Left cardiac atrium (tissue), 4 donors: ENCODE measurements at regions not wholly inside any gene's neighbourhood (a gene's known extent, or its start where the extent isn't known, plus 50 kb on each side); places are given as distances from the start of the nearest gene placed in this dataset.
A peak's percentile ranks its signal among the peaks of the same experiment; 100 is the strongest.
"Not testable (repeated sequence)": the region's sequence is repeated elsewhere in the genome, so short reads cannot be mapped to it uniquely, and the experiment has no call there.

Experiments
- ATAC-seq, 2 donors: fragments of 200-7000 bp; cut with Tn5 transposase; one replicate each; pipeline ENCODE4 v1.9.1; 2020; ENCODE audit warnings: mild to moderate bottlenecking in 2 of 2, moderate library complexity in 2 of 2
- DNase-seq: peaks from one replicate; pipeline ENCODE4 v3.0.0-alpha.2; 2020
- intact Hi-C, 2 donors: fragments of 100-400 bp; cut with DNase I; formaldehyde crosslinking; loops; one replicate each; pipeline versions ENCODE4 v1.14.1 to v1.15.1; 2022 to 2023
- donor health status: DM: no; HTN: yes; CAD: no.
- donor health status: DM: no; HTN: yes; CAD: no; lungs with severe emphysema.
- donor health status: DM: yes; HTN: yes; CAD: no.
- donor health status: Dilated cardiomyopathy.

DNA sequence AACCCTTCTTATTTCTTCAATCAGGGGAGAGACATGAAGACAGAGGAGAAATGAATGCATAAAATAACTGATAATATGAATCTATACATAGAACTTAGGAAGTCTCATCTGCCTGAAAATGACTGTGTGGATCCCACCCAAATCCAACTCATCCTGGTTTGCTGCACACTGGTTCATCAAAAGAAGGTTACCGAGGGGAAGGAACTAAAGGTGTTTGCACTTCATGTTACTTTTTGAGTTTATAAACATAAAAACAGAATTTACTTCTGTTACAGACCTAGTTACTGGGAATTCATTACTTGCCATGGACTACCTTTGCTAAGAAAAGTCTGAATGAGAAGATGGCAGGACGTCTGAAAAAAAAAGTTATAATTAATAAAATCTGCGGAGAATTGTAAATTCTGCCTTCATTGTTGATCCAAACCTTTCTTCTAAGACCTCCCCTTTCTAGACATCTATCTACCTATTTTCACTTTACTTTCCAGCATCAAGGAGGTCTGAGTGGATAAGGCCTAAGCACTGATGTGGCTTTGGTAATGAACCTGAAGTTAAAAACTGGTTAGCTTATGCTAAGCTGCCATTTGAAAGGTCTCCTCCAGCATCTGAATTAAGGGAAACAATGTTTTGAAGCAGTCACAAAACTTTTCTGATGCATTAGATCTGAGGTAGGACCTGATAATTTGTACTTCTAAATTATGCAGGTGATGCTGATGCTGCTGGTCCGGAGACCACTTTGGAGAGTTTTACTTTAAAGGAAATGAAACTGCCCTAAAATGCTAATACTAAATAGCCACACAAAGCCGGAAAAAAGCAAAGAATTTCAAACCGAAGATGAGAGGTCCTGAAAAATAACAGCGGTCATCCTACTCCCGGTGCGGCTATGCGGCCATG is 84.0 kb downstream of the HFE start:
- intact Hi-C loops: no loop called here
- no peak for ATAC-seq
- no peak for DNase-seq

DNA sequence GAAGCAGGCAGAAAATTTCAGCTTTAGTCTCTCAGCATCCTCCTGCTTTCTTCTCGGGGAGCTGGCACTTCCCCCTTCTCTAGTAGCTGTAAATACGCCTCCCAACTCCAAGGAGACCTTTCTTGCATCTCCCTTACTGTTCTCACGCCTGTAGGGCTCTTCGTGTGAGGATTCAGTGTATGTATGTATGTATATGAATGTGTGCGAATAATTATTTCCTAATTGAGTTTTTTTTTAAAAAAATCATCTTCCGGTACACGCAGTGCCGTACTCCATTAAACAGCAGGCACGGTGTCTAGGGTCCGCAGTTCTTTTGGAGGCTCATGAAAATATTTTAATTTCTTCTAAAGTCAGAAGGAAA is 85.4 kb downstream of the HFE start:
- ATAC-seq (peak; percentile 39 to 64), DNase-seq (no peak)
- intact Hi-C loops: no loop called here

DNA sequence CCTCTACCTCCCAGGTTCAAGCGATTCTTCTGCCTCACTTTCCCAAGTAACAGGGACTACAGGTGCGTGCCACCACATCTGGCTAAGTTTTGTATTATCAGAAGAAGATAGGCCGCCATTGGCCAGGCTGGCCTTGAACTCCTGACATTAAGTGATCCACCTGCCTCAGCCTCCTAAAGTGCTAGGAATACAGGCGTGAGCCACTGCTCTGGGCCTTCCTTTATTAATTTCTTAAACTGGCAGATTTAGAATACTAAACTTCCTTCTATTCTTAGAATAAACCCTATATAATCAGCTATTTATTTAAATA is 86.6 kb downstream of the HFE start:
- intact Hi-C loops: no loop called here
- ATAC-seq (no peak), DNase-seq (no peak)

DNA sequence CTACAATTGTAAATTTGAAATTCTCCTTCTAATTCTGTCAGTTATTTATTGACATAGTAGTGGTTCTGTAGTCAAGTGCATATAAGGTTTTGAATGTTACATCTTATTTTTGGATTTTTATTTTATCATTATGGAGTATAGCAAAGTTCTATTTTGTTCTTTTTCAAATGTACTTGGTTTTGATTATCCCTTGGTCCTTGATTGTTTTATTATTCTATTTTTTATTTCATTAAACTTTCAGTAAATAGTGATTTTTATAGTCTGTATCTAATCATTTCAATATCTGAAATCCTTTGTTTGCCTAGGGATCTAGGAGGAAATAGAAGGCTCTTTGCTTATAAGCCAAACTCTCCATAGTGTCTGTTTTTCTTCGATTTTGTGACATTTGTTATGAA is 87.8 kb downstream of the HFE start:
- ATAC-seq (no peak), DNase-seq (no peak)
- intact Hi-C loops: no loop called here

DNA sequence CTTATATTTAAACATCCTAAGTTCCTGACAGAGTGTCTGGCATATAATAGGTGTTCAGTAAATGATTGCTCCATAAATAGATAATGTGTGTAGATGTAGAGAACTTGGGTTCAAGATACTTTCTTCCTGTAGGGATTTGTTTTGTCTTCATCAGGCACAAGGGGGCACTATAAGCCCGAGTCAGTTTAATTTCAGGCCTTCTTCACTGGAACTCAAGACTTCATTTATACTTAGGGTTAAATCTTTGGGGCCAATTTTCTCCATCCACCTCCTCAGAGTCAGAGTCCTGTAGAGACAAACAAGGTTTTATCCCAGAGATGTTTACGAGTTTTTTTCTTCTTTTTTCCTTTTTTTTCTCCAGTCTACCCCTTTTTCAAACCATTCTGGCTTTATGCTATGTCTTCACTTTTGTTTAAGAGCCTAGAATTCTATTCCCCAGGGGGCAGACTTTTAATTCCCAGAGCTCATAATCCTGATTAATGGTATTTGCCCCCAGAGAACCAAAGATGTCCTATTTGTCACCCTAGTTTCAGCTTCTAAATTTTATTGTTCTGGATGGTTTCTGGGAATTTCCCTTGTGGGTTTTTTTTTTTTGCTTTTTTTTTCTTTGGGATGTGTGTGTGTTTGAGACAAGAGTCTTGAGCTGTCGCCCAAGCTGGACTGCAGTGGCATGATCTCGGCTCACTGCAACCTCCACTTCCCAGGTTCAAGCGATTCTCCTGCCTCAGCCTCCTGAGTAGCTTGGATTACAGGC is 88.4 kb downstream of the HFE start:
- no peak for DNase-seq
- intact Hi-C loops: no loop called here
- no peak for ATAC-seq

DNA sequence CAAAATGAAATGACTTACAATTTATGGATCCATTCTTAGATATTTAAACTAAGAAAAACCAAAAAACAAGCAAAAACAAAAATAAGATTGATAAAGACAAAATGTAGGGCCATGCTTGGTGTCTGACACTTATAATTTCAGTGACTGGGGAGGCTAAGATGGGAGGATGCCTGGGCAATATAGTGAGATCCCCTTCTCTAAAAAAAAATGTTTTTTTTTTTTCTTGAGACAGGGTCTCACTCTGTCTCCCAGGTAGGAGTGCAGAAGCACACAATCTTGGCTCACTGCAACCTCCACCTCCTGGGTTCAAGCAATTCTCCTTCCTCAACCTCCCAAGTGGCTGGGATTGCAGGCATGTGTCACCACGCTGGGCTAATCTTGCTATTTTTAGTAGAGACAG is 92.4 kb downstream of the HFE start:
- intact Hi-C loops: no loop called here
- DNase-seq (no peak), ATAC-seq (no peak)

DNA sequence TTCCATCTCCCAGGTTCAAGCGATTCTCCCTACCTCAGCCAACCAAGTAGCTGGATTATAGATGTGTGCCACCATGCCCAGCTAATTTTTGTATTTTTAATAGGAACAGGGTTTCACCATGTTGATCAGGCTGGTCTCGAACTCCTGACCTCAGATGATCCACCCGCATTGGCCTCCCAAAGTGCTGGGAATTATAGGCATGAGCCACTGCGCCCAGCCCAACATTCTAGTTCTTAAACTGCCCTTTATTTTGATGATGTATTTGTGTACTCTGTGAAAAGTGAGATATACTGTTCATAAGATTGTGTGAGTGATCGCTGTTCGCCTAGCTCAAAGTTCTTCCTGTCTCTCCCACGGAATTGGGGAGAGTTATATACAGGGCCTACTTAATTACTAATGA is 93.1 kb downstream of the HFE start:
- DNase-seq (no peak), ATAC-seq (no peak)
- intact Hi-C loops: no loop called here

DNA sequence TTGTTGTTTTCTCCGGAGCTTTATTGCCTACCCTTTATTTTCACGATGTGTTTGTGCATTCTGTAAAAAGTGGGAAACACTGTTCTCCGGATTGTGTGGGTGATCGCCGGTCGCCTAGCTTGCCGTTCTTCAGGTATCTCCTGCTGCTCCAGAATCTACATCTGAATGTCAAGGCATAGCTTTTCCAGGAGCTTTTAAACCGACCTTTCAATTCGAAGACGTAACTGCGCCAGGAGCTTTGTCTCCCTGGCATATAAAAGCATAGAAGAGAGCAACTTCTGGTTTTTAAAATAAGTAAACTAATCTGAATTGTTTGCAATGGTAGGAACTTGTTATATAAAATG is 96.0 kb downstream of the HFE start:
- ATAC-seq (peak; percentile 13 to 33), DNase-seq (no peak)
- intact Hi-C loops: no loop called here

DNA sequence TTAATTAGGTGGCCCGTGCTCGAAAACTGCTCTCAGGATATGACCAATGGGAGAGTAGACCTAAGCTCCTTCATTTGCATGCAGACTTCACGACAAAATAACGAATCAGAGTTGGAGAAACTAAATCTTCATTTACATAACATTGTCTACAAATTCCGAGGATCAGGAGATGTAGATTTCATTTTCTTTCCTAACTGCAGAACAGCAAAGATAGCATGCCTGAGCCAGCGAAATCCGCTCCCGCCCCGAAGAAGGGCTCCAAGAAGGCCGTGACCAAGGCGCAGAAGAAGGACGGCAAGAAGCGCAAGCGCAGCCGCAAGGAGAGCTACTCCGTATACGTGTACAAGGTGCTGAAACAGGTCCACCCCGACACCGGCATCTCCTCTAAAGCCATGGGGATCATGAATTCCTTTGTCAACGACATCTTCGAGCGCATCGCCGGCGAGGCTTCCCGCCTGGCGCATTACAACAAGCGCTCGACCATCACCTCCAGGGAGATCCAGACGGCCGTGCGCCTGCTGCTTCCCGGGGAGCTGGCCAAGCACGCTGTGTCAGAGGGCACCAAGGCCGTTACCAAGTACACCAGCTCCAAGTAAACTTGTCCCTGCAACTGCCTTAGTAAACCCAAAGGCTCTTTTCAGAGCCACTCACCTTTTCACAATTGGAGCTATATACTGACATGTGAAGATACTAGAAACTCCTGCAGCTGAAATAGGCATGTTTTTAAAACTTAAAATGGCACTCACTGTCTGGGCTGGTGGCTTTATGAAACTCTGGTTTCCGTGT is 96.5 kb downstream of the HFE start:
- peak; percentile 67 for DNase-seq

DNA sequence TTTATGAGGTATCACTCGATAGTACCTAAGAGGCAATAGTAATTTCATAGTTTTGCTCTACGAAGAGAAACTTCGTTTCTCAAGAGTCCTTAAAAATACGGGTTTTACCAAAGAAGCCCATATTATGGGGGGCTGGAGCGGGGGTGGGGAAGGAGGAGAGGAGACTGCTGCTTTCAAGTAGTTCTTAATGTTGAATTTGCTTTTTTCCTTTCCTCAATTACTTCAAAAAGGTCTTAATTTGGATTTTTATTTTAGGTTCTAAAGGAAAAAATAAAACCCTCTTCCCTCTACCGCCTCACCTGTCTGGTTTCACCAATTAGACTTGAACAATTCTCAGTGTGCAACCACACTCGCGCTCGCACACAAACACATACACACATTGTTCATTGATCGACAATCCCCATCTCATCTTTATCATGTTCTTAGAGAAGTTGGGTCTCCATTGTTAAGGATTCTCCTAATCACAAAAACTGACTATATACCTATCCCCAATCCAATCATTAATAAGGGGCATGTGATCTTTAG is 97.2 kb downstream of the HFE start:
- intact Hi-C loops: no loop called here
- ATAC-seq (no peak), DNase-seq (no peak)

More for the DNA sequence above, 96.5 kb downstream of the HFE start:
- intact Hi-C loops: no loop called here
- ATAC-seq: peak; percentile 94 to 95

DNA sequence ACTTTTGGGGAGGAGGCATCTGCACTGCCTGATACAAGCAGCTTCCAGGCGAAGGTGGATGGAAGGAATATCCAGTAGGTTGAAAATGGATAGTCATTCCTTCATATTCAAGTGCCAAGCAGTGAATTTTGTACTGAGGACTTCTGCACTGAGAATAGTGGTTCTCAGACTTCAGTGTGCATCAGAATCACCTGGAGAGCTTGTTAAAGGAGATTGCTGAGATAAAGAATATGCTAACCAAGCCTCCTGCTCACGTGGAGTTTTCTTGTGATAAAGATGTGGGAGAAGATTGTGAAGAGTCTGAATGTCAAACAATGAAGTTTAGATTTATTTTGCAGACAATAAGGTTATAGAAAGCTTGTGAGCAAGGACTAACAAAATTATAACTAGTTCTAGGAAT is 97.8 kb downstream of the HFE start:
- DNase-seq (no peak), ATAC-seq (no peak)
- intact Hi-C loops: no loop called here

DNA sequence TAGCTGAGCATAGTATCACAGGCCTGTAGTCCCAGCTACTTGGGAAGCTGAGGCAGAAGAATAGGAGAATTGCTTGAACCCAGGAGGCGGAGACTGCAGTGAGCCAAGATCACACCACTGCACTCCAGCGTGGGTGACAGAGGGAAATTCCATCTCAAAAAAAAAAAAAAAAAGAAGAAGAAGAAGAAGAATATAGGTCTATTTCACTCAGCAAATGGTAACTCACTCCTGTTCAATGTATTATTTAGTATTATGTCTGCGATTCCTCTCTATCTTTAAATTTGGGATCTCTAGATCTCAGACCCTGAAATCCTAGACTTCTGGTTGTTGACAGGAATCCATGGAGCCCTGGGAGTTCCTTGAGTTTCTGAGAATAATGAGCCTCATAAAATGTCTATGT is 98.6 kb downstream of the HFE start:
- ATAC-seq: no peak
- intact Hi-C loops: no loop called here

DNA sequence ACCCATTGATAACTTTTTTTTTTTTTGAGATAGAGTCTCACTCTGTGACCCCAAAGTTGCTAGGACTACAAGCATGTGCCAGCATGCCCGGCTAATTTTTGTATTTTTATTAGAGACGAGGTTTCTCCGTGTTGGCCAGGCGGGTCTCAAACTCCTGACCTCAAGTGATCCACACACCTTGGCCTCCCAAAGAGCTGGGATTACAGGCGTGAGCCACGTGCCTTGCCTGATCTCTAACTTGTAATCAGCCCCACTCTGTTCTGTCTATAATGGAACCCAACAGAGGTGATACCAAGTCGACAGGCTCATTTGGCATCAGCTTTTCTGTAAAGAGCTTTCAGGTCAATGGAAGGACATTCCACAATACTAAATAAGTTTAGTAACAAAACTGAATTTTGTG is 99.4 kb downstream of the HFE start:
- DNase-seq: no peak
- ATAC-seq: no peak
- intact Hi-C loops: no loop called here

More for the DNA sequence above, 98.6 kb downstream of the HFE start:
- no peak for DNase-seq

DNA sequence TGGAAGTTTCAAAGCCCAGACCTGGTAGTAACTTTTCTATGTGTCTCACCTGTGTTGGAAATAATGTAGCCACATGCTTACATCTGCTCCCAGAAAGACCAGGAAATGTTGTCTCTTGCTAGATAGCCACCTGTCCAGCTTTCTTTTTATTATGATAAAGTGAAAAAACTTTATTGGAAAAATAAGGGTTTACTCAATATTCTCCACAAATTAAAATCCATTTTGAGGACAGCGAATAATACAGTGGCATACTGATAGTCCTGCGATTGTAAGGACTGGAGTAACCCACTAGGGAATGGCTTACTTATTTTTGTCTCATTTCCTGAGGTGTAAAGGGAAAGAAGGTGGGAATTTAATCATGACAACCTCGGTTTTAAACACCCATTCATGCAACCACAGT is 100.1 kb downstream of the HFE start:
- DNase-seq: no peak
- ATAC-seq: no peak
- intact Hi-C loops: no loop called here

DNA sequence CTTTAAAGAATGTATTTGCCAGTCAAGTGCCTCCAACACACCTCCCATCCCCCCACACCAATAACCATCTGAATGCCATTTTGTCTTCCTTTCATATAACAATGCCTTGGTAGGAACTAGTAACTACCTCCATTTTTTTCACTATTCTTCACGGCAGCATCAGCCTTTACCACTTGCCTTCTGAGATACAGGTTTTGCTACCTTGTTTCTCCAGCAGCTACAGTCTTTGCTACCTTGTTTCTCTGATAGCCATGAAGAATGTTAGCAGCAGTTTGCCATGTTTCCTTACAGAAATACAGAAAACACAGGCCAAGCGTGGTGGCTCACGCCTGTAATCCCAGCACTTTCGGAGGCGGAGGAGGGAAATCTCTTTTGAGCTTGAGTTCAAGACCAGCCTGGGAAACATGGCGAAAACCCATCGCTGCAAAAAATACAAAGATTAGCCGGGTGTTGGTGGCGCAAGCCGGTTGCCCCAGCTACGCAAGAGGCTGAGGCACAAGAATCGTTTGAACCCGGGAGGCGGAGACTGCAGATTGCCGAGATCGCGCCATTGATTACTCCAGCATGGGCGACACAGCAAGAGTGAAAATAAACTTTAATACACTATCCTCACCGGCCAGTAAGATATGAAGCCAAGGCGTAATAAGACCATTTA is 100.9 kb downstream of the HFE start:
- intact Hi-C loops: no loop called here
- no peak for DNase-seq
- peak; percentile 8 to 20 for ATAC-seq

DNA sequence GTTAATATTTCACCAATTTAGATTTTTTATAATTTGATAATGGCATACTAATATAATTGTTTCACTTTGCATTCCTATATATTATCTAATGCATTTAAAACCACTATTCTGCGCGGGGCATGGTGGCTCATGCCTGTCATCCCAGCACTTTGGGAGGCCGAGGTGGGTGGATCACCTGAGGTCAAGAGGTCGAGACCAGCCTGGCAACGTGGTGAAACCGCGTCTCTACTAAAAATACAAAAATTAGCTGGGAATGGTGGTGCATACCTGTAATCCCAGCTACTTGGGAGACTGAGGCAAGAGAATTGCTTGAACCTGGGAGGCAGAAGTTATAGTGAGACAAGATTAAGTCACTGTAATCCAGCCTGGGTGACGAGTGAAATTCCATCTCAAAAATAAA is 104.3 kb downstream of the HFE start:
- ATAC-seq, DNase-seq, intact Hi-C loops: not testable (repeated sequence)

DNA sequence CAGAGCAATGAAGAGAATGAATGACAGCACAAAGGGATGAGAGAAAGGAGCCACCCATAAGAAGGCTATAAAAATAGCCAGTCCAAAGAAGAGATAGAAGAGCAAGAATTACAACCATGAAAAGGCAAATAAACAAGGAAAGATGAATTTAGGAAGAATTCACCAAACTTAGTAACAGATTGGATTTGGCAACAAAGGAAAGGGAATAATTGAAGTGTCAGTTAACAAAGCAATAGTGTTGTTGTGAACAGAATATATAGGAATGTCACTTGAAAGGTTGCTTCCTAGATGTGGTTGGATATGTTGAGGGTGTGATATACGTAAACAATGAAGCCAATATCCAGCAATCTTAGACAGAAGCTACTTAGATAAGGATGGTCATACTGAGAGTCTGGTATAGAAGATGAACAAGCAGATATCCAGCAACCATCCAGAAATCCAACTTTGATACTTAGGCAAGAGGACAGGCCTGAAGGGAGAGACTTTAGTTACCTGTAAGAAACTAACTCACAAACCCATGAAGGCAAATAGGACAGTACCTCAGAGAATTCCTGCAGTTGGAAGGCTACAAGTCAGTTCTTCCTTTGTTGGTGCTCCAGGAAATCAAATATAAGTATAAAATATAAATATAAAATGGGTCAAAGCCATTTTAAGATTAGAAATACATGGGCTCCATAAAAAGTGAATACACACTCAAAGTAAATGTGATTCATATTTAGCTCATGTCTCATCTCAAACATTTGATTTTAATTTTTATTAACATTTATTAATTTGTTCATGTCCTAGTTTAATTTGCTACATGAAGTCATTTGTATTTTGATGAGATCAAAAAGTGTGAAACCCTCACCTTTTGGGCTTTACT is 106.5 kb downstream of the HFE start:
- intact Hi-C loops: no loop called here

DNA sequence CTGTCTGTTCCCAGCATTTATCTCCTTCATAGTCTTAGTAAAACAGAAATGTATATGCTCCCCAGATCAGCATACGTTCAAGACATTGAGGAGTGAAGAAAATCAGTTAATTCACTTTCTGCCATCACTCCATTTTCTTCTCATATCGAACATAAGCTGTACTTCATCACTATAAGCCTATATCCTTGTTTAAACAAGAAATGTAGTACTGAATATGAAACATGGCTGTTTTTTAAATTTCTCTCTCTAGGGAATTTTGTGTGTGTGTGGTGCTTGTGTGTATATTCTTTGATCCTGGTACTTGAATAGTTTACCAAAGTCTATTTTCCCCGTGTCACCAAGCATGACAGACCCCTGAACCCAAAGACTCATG is 107.1 kb downstream of the HFE start:
- intact Hi-C loops: no loop called here
- DNase-seq: no peak
- ATAC-seq: no peak

More for the DNA sequence above, 106.5 kb downstream of the HFE start:
- ATAC-seq: no peak
- no peak for DNase-seq
